ENCODE measurements at regions not wholly inside any gene's neighbourhood (a gene's known extent, or its start where the extent isn't known, plus 50 kb on each side); places are given as distances from the start of the nearest gene placed in this dataset.

GRCh38 chr1:217180443-217180842 lies 450.4 kb downstream of the GPATCH2 start:
- TF ChIP-seq CTCF (IDR thresholded peaks at IDR 0.05; ENCODE audit: low read depth, low read length, poor library complexity, severe bottlenecking) (no peak), EZH2phosphoT487 (IDR thresholded peaks at IDR 0.05; ENCODE audit: borderline replicate concordance, low read length) (no peak)

Measured in DOHH2 (cell line).